Right lung (tissue), 2 donors: ENCODE measurements at regions not wholly inside any gene's neighbourhood (a gene's known extent, or its start where the extent isn't known, plus 50 kb on each side); places are given as distances from the start of the nearest gene placed in this dataset.

Experiments used
- DNase-seq, 2 donors: peaks; one replicate each; pipeline ENCODE4 v3.0.0-alpha.2; 2013

DNA sequence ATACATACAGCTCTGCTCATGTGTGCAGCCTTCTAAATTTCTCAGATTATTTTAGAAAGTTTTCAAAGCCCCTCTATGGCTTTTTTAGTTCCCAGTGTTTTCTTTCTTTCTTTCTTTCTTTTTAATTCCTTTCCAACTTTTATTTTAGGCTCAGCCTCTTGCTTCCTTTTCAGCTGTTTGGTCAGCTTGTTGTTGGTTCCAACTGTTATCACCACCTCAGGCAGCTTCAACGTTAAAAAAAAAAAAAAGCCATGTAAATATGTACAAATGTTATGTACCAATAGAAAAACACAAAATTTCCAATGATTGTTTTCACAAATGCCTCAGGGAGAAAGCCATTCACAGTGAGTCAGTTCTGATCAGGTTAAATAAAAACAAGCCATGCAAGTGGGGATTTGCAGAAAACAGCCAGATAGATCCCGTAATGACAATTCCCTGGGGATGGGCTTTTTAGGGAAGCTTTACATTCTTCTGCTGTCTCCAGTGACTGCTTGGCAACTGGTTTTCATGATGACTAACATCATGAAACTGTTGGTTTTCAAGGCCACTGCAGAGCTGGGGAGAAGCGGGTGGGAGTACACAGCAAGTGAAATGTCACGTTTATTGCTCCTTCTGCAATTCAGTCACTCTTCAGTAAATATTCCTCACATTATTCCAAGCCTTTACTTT is 908.4 kb downstream of the EPHA3 start:
- DNase-seq = no peak

DNA sequence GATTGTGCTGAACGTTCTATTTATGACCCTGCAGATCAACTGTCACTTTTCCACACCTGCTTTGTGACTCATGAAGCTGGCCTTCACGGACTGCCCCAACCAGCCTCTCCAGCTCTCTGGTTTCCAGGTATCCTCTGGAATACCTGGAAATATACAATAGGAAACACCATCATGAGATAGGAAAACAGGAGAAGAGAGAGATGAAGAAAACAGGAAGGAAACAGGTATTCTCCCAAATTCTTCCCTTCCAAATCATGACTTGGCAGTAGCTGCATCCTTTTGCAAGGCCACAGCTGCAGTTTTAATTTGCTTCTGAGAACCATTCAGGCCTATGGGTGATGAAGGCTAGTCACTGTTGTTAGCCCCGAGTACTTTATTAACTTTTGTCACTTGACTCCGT is 909.1 kb downstream of the EPHA3 start:
- no peak for DNase-seq

DNA sequence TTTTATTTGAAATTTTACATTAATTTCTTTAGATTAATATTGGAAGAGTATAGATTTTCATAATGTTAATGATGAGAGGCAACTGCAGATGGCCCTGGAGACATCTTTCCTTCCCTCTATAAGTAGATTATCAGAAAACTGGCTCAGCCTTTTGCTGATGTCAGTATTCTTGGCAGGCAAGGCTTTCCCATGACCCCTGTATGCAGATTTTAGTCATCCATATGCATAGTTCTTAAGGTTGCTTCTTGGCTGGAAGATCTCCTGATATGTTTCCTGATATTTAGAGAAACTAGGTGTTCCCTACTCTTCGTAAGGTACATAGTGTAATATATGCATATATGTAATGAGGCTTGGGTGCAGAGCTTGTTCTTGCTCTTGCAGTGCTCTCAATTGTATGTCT is 911.4 kb downstream of the EPHA3 start:
- DNase-seq = no peak

DNA sequence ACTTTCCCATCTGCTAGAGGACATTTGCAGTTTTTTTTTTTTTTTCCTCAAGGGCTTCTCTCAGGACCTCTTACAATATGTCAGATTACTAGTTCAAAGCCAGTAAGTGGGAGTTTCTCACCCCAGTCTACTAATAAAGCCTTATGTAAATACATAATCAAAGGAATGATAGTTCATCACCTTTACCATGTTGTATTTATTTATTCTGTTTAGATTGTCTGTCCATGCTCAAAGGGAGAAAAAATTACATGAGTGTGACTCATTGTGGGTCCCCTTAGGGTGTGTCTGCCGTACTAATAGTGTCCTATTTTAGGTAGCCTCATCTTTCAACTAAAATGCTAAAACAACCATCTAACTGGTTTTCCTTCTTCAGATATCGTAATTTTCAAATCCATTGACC is 917.6 kb downstream of the EPHA3 start:
- no peak for DNase-seq

DNA sequence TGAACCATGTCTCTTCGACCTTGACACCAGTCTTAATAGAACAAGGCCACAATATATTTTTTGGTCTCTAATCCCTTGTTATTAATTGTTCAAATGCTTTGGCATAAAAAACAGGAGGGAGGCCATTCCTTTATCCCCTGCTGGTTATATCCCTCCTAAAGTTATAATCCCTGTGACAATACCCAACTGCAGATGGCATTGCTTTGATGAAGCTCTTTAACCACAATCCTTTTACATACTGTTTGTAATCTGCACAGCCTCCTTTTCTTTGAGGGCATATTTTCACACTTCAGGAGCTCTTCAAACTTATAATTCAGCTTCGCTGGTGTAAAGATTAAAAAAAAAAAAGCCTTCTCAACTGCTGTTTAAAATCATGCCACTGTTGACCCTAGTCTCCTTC is 919.0 kb downstream of the EPHA3 start:
- no peak for DNase-seq

DNA sequence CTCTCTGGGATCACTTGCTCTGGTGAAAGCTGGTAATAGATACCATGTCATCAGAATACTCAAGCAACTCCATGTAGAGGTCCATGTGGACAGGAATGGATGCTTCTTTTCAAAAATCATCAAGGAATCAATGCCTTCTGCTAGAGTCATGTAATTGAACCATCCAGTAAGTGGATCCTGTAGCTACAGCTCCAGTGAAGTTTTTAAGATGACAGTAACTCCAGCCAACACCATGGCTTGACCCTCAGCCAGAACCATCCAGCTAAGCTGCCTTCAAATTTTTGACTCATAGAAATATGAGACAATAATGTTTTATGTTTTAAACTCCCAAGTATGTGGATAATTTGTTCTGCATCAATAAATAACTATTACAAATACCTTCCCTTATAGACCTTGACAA is 923.7 kb downstream of the EPHA3 start:
- DNase-seq = no peak

DNA sequence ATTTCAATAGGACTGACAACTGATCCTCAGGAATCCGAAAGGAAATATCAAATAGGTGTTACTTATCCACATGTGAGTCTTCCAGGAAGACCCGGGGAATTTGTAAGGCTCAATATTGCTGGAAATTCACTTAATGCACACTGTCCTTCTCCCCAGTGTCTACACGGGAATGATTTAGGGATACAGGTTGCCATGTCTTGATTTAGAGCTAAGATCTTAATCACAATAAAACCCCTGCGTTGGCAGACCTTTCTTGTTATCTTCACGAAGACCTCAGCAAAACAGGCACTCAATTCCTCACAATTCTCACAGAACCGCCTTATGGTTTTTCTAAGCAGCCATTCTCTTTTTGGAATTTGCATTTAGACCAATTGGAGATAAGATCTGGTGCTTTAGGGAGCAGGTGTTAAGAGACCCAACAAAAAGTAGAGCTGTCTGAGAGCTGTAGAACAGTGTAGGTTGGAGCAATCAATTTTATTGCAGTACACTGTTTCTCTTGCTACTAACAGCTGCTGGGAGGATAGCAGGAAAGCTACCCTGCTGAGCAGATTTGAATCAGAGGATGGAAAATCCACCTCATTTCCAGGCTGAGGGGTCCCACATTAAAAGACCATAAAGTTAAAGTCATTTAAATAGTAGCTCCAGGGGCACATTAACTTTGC is 925.7 kb downstream of the EPHA3 start:
- DNase-seq = no peak

DNA sequence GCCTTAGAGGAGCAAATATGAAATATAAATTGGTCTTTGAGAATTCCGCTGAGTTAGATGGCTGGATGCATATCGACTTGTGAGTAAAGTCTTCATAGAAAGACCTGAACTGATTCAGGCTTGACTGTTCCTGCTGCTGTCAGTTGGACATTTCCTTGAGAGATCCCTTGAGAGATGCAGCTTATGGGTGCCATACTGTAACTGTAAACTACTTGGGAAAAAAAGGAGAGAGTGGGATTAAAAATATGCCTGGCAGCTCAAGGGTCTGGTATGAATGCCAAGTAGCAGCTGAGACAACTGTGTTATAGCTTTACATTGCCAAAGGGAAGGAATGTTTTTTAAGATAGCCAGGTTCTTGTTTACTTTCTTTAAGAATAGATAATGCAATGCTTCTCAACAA is 926.6 kb downstream of the EPHA3 start:
- no peak for DNase-seq

DNA sequence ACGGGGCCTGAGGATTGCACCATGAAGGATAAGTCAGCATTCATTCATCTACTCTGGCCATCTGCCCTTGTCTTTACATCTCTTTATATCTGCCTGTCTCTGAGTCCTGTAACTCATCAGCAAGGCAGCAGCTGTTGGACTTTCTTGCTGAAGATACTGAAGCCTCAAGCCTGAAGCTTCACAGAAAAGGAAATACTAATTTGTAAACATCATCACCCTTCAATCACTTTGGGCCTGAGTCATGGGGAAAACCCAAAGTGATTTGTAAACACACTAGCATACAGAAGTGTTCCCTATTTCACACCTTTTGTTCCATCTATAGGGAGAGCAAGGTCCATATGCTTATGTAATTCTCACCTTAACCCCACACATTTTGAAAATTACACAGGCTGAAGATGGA is 928.2 kb downstream of the EPHA3 start:
- no peak for DNase-seq

DNA sequence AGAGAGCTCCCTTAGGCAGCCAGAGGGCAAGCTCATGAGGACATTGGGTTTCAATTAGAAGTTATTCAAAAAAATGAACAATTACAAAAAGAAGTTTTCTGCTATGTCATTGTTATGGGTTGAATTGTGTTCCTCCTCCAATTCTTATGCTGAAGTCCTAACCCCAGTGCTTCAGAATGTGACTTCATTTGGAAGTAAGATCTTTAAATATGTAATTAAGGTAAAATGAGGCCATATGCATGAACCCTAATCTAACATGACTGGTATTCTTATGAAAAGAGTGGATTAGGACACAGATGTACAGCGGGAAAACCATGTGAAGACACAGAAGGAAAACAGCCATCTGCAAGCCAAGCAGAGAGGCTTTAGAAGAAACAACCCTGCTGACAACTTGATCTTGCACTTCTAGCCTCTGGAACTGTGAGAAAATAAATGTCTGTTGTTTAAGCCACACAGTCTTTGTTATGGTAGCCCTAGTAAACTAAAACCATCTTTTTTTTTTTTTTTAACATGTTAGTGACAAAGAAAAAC is 929.6 kb downstream of the EPHA3 start:
- no peak for DNase-seq

DNA sequence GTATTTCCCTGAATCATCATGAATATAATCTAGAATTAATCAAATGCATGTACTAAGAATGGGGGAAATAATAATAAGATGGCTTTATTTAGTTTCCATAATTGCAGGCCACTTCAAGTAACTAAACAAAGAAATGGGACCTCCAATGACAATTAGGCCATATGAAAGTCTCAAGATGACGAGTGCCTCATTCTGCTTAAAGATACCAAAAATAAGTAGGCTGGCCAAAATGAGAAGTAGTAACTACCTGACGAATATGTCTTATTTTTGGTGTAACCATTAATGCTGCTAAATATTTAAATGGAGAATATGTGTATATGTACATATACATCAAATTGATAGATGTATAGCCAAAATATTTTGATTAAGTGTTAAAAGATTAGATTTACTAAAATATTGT is 932.6 kb downstream of the EPHA3 start:
- no peak for DNase-seq

DNA sequence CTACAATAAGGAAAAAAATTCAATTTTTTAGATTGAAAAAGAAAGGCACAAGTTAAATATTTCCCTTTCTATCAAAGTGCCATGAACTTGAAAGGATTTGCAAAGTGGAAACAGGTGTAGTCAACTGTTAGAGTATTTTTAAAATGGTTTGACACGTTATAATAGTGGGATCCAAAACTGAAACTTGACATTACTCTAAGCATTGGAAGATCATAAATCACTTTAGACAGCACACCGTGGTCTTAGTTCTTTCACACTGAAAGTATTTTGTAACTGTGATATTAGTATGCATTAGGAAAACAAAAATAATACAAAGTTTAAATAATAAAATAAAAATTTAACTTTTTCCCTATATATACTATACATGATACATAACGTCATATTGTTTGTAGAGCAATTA is 933.1 kb downstream of the EPHA3 start:
- DNase-seq = no peak

DNA sequence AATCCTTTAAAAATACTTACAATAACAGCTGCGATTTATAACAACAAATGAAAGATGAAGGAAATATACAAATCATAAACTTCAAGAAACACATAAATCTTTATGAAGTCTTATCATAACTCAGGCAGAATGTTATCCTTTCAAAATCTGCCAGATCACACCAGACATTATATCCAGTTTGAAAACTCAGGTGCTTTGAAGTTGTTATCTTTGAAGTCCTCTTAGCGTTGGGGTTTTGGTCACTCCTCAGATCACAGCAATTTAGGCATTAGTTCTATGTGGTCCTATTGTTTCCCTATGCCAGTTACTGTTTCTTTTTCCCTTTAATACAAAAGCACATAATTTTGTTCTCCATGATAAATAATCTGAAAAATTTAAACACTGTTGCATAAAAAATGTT is 934.6 kb downstream of the EPHA3 start:
- no peak for DNase-seq

DNA sequence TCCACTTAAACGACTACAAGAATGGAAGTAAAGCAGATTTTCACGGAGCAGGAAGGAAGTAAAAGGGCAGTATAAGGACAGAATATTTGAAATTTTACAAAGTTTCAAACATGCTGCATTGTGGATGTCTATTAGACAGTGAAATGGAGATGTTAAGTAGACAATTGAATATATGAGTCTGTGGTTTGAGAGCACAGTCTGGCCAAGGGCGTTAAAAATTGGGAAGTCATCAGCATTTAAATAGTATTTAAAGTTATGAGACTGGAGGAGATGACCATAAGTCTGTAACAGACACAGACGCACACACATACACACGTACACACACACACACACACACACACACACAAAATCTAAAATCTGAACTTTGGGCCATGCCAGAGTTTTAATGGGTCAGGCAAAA is 935.9 kb downstream of the EPHA3 start:
- DNase-seq = no peak

DNA sequence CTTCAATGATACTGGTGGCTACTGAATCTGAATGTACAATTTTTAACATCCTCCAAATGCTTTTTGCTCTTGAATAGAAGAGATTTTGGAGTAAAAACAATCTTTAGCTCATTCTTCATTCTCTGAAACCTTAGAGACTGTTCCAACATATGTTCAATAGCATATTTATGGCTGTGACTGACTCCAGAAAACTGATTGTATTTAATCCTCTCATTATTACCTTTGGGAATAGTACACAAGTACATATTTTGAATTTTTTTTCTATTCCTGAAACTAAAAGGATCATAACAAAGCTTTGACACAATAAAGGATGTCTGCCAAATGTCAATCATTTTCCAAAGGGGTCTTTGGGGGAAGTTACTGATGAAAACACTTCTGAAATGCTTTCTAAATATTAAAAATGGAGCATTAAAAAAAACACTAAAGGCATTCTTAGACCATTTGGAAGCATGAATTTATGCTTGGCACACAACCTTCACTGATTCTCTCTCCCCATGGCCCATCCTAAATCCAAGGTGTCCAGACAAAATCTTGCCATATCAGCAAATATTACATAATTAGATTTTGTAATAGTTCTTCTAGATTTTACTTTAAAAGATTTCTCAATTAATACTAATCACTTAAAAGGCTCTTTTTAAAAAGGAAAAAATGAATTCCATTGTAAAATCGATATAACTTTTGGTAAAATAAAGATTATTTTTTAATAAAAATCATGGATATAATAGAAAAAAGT is 936.8 kb downstream of the EPHA3 start:
- no peak for DNase-seq

DNA sequence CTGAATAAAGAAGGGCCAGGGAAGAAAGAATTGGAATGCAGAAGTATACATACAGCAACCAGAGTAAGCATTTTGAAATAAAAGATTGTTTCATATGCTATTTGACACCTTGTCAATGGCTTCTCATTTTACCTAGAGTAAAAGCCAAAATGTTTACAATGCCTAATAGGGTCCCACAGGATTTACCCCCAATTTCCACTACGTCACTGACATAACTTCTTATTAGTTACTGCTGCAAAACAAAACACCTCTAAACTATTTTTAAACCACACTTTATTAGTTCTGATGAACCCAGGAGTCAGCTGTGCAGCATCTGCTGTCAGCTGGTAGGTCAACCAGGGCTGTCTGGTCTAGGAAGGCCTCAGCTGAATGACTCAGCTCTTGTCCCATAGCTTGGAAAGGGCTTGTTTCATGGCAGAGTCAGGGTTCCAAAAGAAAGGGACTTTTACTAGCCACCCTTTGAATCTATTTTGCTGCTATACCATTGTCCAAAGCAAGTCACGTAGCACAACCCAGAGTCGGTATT is 945.1 kb downstream of the EPHA3 start:
- no peak for DNase-seq

DNA sequence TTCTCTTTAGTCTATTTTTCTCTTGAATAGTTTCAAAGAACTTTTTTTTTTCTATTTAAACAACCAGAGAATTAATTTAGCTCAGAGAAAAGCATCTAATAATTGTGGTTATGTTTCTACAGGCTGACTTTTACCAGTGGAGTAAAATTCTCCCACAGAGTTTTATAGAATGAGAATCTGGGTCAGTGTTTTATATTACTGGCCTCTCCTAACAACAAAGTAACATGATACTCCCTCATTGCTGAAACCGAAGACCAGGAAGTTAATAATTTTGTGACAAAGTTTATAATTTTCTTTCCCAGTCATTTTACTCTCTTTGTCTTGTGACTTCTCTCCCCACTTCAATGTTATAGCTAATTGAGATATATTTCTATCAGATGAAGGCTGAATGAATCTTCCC is 946.9 kb downstream of the EPHA3 start:
- DNase-seq = no peak

DNA sequence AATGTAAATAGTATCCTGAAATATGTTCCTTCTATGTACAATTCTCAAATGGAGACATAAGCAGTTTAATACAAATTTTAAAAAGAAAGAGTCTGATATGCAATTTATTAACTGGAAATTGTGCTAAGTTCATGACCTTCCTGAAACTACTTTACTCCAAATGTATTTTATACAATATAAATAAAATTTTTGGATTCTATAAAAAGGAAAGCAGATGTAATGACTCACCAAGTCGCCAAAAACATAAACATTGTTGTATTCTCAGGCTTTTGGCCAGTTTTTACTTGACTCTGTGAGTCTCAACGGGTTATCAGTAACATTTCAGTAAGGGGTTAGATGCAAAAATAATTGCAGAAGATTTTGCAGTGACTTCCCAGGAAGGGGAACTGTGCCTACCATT is 948.2 kb downstream of the EPHA3 start:
- DNase-seq = peak; percentile 64 to 74

DNA sequence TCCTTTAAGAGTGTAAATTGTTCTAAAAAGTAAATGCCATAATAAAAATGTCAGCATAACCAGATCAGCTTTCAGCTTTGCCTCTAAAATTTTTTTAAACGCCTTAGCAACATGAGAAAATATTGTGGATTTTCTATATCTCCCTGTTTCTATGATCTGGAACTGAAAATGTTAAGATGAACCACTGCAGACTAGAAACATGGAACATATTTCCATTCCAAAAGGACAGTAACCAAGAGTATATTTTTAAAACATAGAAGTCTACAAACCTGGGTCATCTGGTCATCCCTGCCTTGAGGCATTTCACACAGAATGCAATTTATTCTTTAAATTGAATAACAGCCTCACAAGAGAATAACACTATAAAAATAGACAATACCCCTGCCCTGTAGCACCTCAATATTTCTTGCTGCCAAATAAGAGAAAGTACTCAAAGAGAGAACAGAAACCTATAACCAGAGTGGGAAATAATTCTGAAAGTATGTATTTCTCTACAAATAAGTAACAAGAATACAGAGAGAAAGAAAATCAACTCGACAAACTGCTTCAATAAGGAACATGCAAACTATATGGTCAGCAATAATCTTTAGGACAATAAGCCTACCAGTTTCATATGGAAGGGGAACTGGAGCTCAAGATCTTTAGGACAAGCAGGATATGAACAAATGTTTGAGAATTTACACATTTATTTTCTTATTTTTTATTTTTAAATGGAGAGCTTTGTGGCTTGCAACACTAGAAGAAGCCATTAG is 949.0 kb downstream of the EPHA3 start:
- no peak for DNase-seq

DNA sequence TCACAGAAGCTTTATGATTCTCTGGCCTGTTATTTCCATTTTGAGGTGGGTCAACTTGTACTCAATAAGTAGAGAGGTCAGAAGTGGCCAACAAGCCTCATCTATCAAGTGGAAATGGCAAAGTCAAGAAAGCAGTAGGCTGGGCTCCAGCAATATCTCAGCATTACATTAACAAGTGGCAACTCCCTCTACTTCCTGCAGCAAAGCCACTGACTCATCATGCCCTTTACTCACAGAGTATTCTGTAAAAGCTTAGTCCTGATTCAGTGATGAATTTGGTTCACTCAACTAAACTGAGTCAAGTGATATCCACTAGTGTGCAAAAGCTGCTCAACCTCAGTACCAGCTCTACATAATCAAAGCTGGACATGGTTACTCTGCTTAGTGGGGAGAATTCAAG is 954.6 kb downstream of the EPHA3 start:
- DNase-seq = no peak

DNA sequence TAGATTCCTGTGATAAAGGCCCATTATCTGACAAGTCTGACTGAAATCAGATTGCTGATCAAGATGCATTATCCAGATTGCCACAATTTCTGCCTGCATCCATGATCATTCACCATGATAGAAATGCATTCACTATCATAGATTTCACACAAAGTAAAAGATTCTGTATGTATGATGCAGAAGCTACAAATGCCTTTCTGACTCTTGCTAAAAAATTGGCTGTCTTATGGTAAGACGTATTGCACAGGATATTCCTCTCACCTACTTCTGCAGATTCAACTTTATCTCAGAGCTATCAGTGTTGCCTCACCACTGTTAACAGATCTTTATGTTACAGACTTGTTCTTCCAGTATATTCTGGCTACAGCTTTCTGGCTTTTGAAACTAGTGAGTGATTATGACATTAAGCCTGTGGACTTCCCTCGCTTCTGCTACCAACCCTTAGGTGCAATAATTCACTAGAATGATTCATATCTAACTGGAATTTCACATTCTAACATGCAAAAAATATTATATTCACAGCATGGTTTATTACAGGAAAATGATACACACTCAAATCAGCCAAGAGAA is 955.3 kb downstream of the EPHA3 start:
- DNase-seq = no peak

DNA sequence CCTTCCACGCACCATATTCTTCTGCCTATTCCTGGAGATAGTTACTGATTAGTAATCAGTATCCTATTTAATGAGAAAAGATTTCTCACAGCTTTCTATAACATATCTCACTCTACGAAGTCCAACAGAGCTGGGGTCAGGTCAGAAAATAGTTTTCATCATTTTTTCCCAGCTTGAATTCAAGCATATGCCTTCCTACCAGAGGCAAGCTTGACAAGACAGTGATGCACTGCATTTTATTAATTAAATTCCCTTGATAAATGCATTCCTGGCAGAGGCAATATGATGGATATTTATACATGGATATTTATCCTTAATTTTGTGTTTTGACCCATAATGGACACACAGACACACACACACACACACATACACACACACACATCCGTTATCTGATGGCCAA is 961.4 kb downstream of the EPHA3 start:
- DNase-seq = no peak
